K562 (cell line): ENCODE measurements at regions not wholly inside any gene's neighbourhood (a gene's known extent, or its start where the extent isn't known, plus 50 kb on each side); places are given as distances from the start of the nearest gene placed in this dataset.

Experiments used
- ATAC-seq: fragments of 200-7000 bp; cut with Tn5 transposase; 3 replicates; pipeline ENCODE4 v1.9.1; 2020; ENCODE audit warnings: moderate library complexity
- BruUV-seq: library from RNA; stranded (reverse); fragments of 400-500 nt; replicated peaks from 2 replicates; lab custom pipeline; 2021; lab: Mats Ljungman, UMichigan
- CTCF ChIA-PET: fragments of 300-600 bp; formaldehyde crosslinking; extraction: SDS; loops from one replicate; lab custom pipeline; 2021; ENCODE audit warnings: low intra/inter-chr PET ratio; lab: Yijun Ruan, JAX
- POLR2A ChIA-PET: fragments of 300-600, 350-650 bp; sonication (Branson Sonifier 250); formaldehyde crosslinking; extraction: SDS; loops from one replicate; lab custom pipeline; 2021; ENCODE audit warnings: antibody characterized with exemption, inconsistent platforms; lab: Yijun Ruan, JAX
- DNase-seq, 4 experiments: peaks; one replicate each; pipeline versions ENCODE4 v3.0.0 to v3.0.0-alpha.2; 2011 to 2018; ENCODE audit warnings: low spot score in 3 of 4, mixed read lengths in 3 of 4; ENCODE audit errors: extremely low read depth in 1 of 4
- FAIRE-seq: peaks from 2 replicates; lab custom pipeline; 2011; peaks lifted over from hg19 to GRCh38; lab: Jason Lieb, UNC
- H2AFZ ChIP-seq: 2 replicates; pipeline ENCODE4 v1.6.0; 2011; ENCODE audit warnings: low read depth, low read length, control low read depth, inconsistent platforms
- H3K27ac ChIP-seq: fragments of 200-600 bp; 3 replicates; pipeline ENCODE4 v1.8.0; 2011; ENCODE audit warnings: low read depth, mild to moderate bottlenecking, control low read depth, inconsistent platforms, low read length, moderate library complexity, mixed read lengths; ENCODE audit errors: extremely low read depth
- H3K27me3 ChIP-seq, 2 experiments: fragments of 300-600 bp in 1 of 2; 2 replicates in 1 of 2; 3 replicates in 1 of 2; pipeline versions ENCODE4 v1.6.0 to v1.8.0; 2011; ENCODE audit warnings: inconsistent platforms in 2 of 2, low read length in 2 of 2, mild to moderate bottlenecking in 1 of 2, mixed read lengths in 1 of 2, moderate library complexity in 1 of 2; ENCODE audit not compliant: control insufficient read depth in 2 of 2, insufficient read depth in 2 of 2
- H3K36me3 ChIP-seq: fragments of 300-600 bp; 3 replicates; pipeline ENCODE4 v1.8.0; 2011; ENCODE audit warnings: mild to moderate bottlenecking, low read length, inconsistent platforms; ENCODE audit not compliant: control insufficient read depth, insufficient read depth
- H3K4me1 ChIP-seq, 2 experiments: fragments of 200-600 bp in 1 of 2; replicated peaks in 1 of 2; 2 replicates in 1 of 2; 3 replicates in 1 of 2; pipeline versions ENCODE4 v1.5.1 to v1.8.0; 2011; ENCODE audit warnings: inconsistent platforms in 2 of 2, low read length in 2 of 2, mild to moderate bottlenecking in 1 of 2, mixed read lengths in 1 of 2, moderate library complexity in 1 of 2; ENCODE audit not compliant: control insufficient read depth in 2 of 2, insufficient read depth in 2 of 2
- H3K4me2 ChIP-seq: 2 replicates; pipeline ENCODE4 v1.6.1; 2011; ENCODE audit warnings: low read length, control low read depth, inconsistent platforms, mixed read lengths; ENCODE audit not compliant: insufficient read depth
- H3K4me3 ChIP-seq: fragments of 200-600 bp; sonication (generic), shearing (Covaris generic); 2 replicates; pipeline ENCODE4 v1.5.1; 2016; ENCODE audit warnings: control low read depth, inconsistent platforms
- H3K79me2 ChIP-seq: fragments of 200-600 bp; 3 replicates; pipeline ENCODE4 v1.8.0; 2011; ENCODE audit warnings: low read length, inconsistent platforms; ENCODE audit not compliant: control insufficient read depth, insufficient read depth
- H3K9ac ChIP-seq, 2 experiments: 2 replicates each; pipeline versions ENCODE4 v1.6.0 to v1.6.1; 2011; ENCODE audit warnings: low read depth in 2 of 2, low read length in 2 of 2, control low read depth in 1 of 2, inconsistent platforms in 1 of 2, mild to moderate bottlenecking in 1 of 2, mixed read lengths in 1 of 2; ENCODE audit not compliant: insufficient read depth in 1 of 2
- H3K9me1 ChIP-seq: one replicate; pipeline ENCODE4 v1.6.0; 2011; ENCODE audit warnings: inconsistent platforms, mild to moderate bottlenecking, low read length, moderate library complexity; ENCODE audit not compliant: control insufficient read depth, insufficient read depth
- H3K9me3 ChIP-seq: replicated peaks from 2 replicates; pipeline ENCODE4 v1.5.1; 2011; ENCODE audit warnings: low read depth, low read length, inconsistent platforms; ENCODE audit not compliant: control insufficient read depth, insufficient read depth
- H4K20me1 ChIP-seq: replicated peaks from 2 replicates; pipeline ENCODE4 v1.6.1; 2011; ENCODE audit warnings: low read length, inconsistent platforms, mixed read lengths; ENCODE audit not compliant: control insufficient read depth, insufficient read depth
- ADNP ChIP-seq: fragments of 200-800 bp; sonication (Bioruptor generic); IDR thresholded peaks from 2 replicates; pipeline ENCODE4 v1.6.1; 2016; ENCODE audit warnings: missing genetic modification characterization, missing compliant biosample characterization
- EWSR1 ChIP-seq: fragments of 450-650 bp; IDR thresholded peaks from 2 replicates; pipeline ENCODE4 v1.6.1; 2018; ENCODE audit warnings: borderline replicate concordance, mild to moderate bottlenecking, low read depth, moderate library complexity; ENCODE audit not compliant: partially characterized antibody
- SREBF2 ChIP-seq: sonication (generic); formaldehyde crosslinking; IDR thresholded peaks from 2 replicates; pipeline ENCODE4 v1.4.0; 2020; ENCODE audit warnings: mild to moderate bottlenecking, missing genetic modification reagents
- TGIF2 ChIP-seq: sonication (generic); formaldehyde crosslinking; IDR thresholded peaks from 2 replicates; pipeline ENCODE4 v1.8.1; 2022; ENCODE audit warnings: mild to moderate bottlenecking, missing genetic modification reagents, moderate library complexity
- TRIM28 ChIP-seq: fragments of 450-650 bp; IDR thresholded peaks from 2 replicates; pipeline ENCODE4 v1.6.1; 2017
- ZBTB8A ChIP-seq: fragments of 450-650 bp; IDR thresholded peaks from 2 replicates; pipeline ENCODE4 v1.6.1; 2018; ENCODE audit warnings: mild to moderate bottlenecking, moderate library complexity; ENCODE audit not compliant: partially characterized antibody
- ZNF23 ChIP-seq: fragments of 250-450 bp; sonication (Bioruptor Pico); IDR thresholded peaks from 2 replicates; pipeline ENCODE4 v1.4.0; 2020; ENCODE audit warnings: mild to moderate bottlenecking
- WGBS: fragments of 100-300 bp; shearing (Covaris generic); methylation state at CpG from one replicate; pipeline ENCODE4 v1.1.6; 2016; ENCODE audit warnings: low coverage, mixed read lengths; ENCODE audit not compliant: insufficient coverage; ENCODE audit errors: missing lambda C conversion rate; 5-methylcytosine and 5-hydroxymethylcytosine counted together
- in situ Hi-C: fragments of 300-500 bp; cut with MboI; formaldehyde crosslinking; loops from 4 replicates; pipeline ENCODE4 v1.15.0; 2018; ENCODE audit warnings: inconsistent platforms, mixed read lengths
- intact Hi-C: fragments of 100-400 bp; cut with micrococcal nuclease; formaldehyde crosslinking; loops from 2 replicates; pipeline ENCODE4 v1.14.2; 2022
- TF ChIP-seq, protein P1 (sequence below), 2 experiments: fragments of 450-650 bp in 1 of 2; sonication (generic) in 1 of 2; formaldehyde crosslinking in 1 of 2; IDR thresholded peaks; 2 replicates each; pipeline versions ENCODE4 v1.7.1 to v1.9.0; 2016 to 2022; ENCODE audit warnings: inconsistent platforms in 1 of 2, mild to moderate bottlenecking in 1 of 2, missing genetic modification reagents in 1 of 2
- TF ChIP-seq, protein P2 (sequence below): fragments of 250-450 bp; sonication (Bioruptor Pico); IDR thresholded peaks from 2 replicates; pipeline ENCODE4 v1.5.0; 2021; ENCODE audit warnings: mild to moderate bottlenecking, borderline replicate concordance

DNA sequence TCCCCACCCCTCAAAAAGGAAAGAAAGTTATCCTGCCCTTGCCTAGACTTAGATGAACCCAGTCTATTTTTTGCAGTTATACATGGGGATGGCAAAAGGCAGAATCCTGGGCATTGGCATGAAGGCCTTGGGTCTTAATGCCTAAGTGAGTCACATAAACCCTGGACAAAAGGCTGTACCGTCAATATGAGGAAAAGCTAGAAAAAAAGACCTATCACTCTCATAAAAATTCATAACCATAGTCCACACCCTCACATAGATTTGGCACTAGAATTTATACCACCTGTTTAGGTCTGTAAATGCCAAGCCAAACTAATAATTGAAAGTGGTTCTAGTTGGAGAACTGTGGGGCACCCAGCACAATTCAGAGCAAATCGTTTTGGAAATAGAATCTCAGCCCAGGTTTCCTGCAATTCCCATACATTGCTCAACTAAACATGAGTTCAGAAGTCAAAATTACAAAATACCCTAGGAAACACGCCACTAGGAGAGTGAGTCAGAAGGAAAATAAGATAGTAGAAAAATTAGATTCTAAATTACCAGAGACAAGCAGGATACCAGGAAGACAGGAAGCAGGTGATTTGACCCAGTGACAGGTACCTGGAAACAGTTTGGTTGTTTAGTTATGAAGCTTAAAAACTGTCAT lies 70.4 kb upstream of the FUCA2 start:
- Histone ChIP-seq H3K4me3 (no peak overlapping the region), H3K9me1 (no peaks in the 10 kb centered on the region), H2AFZ (no peak overlapping the region), H3K9ac (no peak overlapping the region), H3K4me2 (no peak overlapping the region), H3K27me3 (peaks cover 0 to 5% of the 10 kb centered on the region in 2 experiments; a peak in 2 of 5 replicates), H3K27ac (no peak overlapping the region), H3K36me3 (no peaks in the 10 kb centered on the region), H4K20me1 (no peaks in the 10 kb centered on the region), H3K79me2 (no peaks in the 10 kb centered on the region), H3K4me1 (no peaks in the 10 kb centered on the region), H3K9me3 (no peaks in the 10 kb centered on the region)
- WGBS, result 13% methylated on average over 3 of the region's 3 CpGs
- POLR2A ChIA-PET, result interaction anchor here (0.6 kb wide), 1 partner anchor 49 kb away, joined by 4 read pairs; no protein-coding TSS in a partner anchor
- DNase-seq, result no peak
- no peak for ATAC-seq
- in situ Hi-C loops (no loop called here), intact Hi-C loops (no loop called here)
- CTCF ChIA-PET, result no interaction called here
- FAIRE-seq, result no peak
- BruUV-seq, result no TSS peak
- TF ChIP-seq, protein P1, sequence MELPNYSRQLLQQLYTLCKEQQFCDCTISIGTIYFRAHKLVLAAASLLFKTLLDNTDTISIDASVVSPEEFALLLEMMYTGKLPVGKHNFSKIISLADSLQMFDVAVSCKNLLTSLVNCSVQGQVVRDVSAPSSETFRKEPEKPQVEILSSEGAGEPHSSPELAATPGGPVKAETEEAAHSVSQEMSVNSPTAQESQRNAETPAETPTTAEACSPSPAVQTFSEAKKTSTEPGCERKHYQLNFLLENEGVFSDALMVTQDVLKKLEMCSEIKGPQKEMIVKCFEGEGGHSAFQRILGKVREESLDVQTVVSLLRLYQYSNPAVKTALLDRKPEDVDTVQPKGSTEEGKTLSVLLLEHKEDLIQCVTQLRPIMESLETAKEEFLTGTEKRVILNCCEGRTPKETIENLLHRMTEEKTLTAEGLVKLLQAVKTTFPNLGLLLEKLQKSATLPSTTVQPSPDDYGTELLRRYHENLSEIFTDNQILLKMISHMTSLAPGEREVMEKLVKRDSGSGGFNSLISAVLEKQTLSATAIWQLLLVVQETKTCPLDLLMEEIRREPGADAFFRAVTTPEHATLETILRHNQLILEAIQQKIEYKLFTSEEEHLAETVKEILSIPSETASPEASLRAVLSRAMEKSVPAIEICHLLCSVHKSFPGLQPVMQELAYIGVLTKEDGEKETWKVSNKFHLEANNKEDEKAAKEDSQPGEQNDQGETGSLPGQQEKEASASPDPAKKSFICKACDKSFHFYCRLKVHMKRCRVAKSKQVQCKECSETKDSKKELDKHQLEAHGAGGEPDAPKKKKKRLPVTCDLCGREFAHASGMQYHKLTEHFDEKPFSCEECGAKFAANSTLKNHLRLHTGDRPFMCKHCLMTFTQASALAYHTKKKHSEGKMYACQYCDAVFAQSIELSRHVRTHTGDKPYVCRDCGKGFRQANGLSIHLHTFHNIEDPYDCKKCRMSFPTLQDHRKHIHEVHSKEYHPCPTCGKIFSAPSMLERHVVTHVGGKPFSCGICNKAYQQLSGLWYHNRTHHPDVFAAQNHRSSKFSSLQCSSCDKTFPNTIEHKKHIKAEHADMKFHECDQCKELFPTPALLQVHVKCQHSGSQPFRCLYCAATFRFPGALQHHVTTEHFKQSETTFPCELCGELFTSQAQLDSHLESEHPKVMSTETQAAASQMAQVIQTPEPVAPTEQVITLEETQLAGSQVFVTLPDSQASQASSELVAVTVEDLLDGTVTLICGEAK (IDR thresholded peaks at IDR 0.05), result no peak
- TF ChIP-seq, protein P1 (CRISPR knock-in tag; IDR thresholded peaks at IDR 0.05), result no peak
- TF ChIP-seq, protein P2, sequence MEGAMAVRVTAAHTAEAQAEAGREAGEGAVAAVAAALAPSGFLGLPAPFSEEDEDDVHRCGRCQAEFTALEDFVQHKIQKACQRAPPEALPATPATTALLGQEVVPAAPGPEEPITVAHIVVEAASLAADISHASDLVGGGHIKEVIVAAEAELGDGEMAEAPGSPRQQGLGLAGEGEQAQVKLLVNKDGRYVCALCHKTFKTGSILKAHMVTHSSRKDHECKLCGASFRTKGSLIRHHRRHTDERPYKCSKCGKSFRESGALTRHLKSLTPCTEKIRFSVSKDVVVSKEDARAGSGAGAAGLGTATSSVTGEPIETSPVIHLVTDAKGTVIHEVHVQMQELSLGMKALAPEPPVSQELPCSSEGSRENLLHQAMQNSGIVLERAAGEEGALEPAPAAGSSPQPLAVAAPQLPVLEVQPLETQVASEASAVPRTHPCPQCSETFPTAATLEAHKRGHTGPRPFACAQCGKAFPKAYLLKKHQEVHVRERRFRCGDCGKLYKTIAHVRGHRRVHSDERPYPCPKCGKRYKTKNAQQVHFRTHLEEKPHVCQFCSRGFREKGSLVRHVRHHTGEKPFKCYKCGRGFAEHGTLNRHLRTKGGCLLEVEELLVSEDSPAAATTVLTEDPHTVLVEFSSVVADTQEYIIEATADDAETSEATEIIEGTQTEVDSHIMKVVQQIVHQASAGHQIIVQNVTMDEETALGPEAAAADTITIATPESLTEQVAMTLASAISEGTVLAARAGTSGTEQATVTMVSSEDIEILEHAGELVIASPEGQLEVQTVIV (CRISPR knock-in tag), result no peak
- TF ChIP-seq ZNF23 (CRISPR knock-in tag), result no peak
- TF ChIP-seq ZBTB8A, result no peak
- TF ChIP-seq TGIF2, result no peak
- no peak for TF ChIP-seq TRIM28
- TF ChIP-seq EWSR1, result no peak
- TF ChIP-seq SREBF2 (CRISPR knock-in tag), result no peak
- TF ChIP-seq ADNP (tag), result no peak
